DMS153 (cell line): ENCODE measurements at regions not wholly inside any gene's neighbourhood (a gene's known extent, or its start where the extent isn't known, plus 50 kb on each side); places are given as distances from the start of the nearest gene placed in this dataset.

ENCODE experiments used
- DNase-seq: peaks from one replicate; lab custom pipeline; 2025; lab: John Stamatoyannopoulos, UW

DNA sequence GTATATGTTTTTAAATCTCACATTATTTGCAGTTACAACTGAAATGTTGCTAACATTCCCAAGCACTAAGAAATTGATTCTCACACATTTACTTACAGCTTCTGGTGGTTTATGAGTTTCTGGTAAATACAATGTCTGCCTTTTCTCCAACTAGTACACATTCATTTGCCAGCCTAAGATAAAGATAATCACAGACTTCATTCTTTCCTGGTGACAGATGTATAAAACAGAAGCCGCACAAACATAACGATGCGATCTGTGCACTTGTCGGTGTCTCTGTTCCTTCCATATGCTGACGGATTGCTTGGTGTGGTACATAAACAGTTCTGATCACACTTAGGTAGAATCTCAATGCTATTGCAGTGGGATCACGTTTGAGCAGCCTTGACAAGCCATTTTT lies 100.4 kb upstream of the DDX18 start:
- DNase-seq = no peak

DNA sequence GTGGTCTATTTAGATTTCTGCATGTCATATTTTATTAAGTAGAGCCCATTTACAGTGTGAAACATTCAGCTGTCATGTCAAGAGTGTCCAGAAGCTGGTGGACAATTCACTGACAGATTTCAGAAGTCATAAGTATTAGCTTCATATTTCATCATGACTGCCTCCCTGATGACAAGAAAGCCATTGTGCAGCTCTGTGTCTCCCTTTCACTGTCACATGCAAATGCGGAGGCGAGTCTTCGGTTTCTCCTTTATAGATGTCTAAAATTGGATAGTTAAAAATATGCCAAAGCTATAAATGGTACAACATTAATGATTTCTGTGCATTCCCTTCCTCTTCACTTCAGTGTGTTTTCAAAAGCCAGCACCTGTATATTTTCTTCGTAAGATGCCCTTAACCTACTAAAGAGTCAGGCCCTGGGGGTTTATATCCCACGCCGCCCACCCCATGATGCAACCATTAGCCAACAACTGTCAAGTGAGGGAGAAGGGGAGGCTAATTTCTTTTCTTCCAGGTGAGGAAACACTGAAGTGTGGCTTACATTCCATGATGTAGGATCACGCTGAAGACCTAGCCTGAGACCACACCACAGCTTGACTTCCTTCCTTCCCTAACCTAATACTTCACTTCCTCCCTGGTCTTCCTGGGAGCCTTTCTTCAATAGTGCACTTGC lies 99.6 kb upstream of the DDX18 start:
- DNase-seq = no peak

DNA sequence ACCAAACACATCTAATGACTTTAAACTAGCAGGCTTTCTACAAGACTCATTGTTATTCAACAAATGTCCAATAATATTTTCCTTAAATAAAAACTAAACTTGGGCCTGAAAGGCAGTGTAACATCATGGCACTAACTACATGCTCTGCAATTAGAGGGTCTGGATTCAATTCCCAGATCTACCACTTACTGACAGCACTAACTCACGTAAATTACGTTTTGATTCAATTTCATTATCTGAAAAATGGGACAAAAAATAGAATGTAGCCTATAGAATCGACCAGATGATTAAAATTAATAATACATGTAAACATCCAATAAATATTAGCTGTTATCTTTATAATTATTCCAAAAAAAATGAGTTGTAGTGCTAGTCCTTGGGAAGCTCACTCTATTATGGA lies 98.0 kb upstream of the DDX18 start:
- DNase-seq = no peak

DNA sequence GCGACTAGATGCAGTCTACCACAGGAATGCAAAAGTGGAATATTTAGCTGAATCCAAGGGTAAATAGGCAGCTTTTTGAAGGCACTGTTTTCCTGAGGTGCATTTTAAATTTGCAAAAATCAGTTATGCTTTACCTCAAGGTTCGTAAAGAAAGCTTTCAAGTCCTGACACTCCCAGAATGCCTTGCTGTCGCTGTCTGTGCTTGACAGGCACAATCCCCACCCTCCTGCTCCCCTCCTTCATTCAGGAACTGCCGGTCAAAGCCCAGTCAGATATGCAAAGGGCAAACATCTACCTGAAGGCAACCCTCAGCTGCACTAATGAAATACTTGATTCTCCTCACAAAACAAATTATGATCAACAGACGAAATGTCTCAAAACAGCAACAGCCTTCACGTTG lies 97.4 kb upstream of the DDX18 start:
- DNase-seq = no peak

DNA sequence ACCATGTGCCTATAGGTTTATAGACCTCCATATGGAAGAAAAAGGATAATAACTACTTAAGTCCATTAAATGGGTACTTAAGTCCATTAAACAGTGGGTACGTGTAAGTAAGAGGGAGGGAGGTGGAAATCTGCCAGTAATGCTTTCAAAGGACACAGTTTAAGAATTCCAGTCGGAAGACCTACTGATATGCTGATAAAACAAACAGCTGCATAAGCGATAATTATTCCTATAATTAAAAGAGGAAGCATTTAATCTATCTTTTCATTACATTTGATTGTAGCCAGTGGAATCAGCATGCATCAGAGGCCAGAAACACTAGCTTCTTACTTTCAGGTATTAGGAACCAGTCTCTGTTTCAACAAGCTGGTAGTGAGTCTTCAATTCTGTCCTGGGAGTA lies 96.4 kb upstream of the DDX18 start:
- DNase-seq = no peak

DNA sequence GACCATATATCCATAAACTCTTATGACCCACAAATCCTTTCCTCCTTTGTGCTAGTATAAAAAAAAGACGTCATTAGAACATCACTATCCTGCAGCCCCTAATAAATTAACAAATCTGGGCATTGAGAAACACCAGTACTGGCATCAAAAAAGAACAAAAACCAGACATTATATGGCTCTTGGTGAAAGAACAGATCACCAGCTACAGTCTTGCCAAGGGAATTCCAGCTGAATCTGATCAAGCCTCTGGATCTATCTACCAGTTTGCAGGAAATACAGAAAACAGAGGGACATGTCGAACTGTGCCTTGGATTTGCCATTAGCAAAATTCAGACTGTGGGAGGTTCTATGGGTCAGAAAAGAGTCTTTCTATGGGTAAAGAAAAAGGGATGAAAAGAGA lies 93.7 kb upstream of the DDX18 start:
- DNase-seq = no peak

DNA sequence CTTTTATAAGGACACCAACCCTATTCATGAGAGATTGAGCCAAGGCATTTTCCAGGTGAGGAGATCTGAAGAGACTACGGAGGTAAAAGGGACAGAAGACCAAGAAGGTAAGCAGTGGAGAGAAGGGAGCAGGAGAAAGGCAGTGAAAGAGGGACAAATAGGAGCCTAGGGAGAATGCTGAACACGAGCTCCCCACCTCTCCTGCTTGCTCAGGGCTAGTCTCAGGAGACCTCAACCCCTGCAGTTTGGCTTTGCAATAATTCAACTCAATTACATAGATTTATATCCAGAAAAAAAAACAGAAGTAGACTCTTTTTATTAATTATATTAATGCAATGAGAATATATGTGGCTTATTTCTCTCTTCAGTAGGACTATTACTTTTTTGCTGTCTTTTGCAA lies 91.0 kb upstream of the DDX18 start:
- no peak for DNase-seq

DNA sequence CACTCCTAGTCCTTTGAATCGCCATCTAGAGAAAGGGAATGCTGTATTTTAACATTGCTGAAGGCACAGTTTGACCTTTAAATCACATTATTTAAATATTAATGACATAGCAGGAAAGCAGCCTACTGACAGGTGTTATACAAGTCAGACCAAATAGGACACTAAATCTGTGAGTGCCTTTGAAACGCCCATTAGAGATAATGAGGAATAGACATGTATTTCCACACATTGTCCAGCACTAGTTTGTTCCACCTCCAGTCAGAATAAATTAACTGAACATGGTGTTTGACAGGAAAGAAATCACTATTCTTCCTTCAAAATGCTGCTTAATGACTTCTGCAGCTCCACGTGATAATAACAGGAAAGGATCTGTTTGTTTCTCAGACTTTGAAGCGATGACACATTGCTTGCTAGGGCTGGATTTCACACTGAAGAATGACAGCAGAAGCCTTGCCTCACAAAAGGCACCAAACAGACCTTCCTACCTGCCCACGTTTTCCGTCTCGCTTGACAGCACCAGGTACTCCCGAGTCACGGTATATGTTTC lies 90.5 kb upstream of the DDX18 start:
- no peak for DNase-seq

DNA sequence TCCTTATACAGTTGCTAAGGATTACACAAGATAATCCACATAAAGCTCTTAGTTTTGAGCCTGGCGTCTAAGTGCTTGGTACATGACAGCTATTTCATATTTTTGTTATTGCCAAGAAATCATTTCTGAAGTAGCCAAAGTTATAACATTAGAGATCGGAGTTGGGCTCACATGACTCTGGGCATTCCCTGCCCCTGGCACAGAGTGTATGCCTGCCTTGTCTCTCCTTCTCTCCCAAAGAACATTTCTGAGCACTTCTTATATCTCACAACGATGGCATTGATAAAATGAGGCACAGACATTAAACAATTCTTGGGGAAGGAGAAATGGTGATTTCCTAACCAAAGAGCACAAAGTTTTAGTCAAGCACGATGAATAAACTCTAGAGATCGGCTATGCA lies 87.7 kb upstream of the DDX18 start:
- DNase-seq = no peak

DNA sequence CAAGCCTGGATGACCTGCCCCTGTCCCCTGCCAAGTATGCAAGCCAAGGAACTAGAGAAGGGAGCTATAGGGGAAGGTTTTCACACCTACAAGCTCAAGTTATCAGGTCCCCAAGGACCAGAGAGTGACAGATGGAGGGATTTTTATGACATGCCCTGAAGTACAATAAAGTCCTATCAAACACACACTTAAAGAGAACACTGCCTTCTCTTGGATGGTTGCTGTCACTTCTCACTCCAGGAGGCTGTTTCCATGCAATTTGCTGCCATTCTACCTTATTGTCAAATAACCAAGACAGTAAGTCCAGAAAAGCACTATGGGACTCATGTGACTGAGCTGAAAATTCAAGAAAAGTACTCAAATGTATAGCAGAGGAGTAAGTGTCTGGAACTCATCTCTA lies 76.6 kb upstream of the DDX18 start:
- DNase-seq = no peak

DNA sequence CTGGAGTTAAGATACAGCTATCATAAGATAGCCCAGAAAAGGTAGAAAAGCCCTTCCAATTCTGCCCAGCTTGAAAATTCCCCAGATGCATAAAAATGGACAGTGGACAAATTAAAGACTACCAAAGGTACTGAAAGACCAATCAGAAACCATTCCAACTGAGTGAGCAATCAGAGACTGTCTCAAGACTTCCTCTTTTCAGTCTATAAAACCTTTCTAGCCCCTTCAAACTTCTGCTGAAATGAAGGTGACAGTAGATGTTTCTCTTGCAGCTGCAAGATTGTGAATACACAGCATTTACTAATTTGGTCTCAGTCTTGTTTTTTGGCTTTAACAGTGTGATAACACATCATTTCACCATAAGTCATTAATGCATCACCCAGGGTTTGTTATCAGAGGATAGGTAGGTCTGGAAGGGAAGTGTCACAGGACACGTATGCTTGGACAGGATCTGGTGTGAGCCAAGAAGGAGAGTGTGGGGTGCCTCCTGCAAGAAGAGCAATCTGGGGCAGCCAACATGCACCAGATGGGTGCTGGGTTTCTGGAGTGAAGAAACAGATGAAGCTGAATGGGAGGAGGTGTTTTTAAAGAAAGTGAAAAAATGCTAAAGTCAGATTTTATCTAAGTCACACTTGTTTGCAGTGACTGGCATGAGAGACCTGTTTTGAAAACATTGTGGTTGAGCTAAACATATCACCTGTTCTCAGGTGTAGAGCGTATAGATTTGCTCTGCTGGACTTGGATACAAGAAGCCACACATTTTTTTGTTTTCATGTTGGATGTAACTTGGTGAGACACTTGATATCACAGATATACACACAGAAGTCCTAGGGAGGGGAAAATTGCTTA lies 75.3 kb upstream of the DDX18 start:
- DNase-seq = no peak

DNA sequence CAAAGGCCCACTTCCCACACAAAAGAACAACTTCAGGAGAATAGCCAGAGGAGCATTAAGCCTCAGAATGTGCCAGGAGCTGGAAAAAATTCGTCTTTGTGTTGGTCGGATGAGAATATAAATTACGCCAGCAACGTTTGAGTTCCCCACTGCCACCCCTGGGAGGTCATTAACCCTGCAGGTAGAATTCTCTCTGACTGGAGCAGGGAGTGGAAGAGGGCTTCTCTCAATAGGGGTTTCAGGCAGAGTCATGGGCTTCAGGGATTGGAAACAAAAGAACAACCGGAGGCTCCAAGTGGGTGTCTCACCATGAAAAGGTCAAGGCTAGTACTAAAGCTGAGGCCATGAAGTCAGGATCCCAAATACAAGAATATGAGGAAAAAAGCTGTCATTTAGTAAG lies 69.0 kb upstream of the DDX18 start:
- no peak for DNase-seq

DNA sequence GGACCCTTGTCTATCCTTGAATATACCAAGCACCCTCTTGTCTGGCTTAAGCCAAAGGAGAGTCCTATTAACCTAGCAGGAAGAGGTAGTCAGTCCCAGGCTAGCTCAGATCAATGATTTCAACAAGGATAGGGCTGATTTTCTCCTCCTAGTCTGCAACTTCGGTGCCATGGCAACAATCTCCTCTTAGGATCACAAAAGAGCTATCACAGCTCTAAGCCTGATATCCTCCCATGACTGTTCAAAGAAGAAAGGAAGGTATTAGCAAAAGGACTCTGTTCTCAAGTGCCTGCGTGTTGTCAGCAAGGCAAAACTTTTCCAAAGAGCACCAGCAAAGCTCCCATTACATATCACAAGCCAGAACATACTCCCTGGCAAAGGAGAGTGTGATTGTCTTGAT lies 58.7 kb upstream of the DDX18 start:
- DNase-seq = no peak

DNA sequence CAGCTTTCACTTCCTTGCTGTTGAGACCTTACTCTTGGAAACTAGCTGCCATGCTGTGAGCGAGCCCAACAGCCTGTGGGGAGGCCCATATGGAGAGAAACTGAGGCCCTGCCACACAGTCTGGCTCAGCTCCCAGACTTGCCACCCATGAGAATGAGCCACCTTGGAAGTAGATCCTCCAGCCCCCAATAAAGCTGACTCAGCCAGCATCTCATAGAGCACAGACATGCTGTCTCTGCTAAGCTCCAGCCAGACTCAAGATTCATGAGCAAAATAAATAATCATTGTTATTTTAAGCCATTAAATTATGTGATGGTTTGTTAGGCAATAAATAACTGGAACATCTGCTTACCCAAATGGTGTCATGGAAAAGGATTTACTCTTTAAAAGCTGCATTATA lies 53.6 kb upstream of the DDX18 start:
- no peak for DNase-seq

DNA sequence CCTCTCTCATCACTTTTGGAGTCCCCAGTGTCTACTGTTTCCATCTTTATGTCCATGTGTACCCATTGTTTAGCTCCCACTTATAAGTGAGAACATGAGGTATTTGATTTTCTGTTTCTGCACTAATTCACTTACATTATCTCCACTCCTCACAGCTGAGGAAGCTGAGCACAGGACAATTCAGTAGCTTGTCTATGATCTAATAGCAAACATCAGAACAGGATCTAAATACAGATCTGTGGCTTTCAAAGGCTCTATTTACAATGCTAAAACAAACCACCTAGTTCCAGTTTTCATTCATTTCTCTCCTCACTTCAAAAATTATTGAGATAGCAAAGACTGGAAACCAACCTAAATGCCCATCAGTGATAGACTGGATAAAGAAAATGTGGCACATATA lies 52.0 kb upstream of the DDX18 start:
- no peak for DNase-seq

DNA sequence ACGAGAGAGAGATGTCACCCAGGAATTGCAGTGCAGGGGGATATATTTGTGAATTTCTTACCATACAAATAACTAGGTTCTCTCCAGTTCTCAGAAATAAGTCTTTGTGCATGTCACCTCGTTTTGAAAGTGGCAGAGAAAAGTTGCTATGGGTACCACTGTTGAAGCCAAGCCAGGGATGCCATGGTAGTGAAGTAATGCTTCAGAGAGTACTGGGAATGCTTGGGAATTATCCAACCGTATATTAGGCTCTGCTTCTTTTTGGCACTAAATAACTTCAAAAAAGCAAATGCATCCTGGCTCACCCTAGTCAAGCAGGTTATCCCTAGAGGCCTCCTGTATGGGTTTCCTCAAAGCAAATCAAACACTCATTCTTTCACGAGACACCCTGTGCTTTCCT lies 50.7 kb upstream of the DDX18 start:
- DNase-seq = no peak
